Sigmoid colon (tissue), 6 donors: ENCODE measurements at regions not wholly inside any gene's neighbourhood (a gene's known extent, or its start where the extent isn't known, plus 50 kb on each side); places are given as distances from the start of the nearest gene placed in this dataset.
"Not testable (repeated sequence)": the region's sequence is repeated elsewhere in the genome, so short reads cannot be mapped to it uniquely, and the experiment has no call there.

Experiments used
- DNase-seq: peaks from one replicate; pipeline ENCODE4 v3.0.0-alpha.2; 2019
- H3K27ac ChIP-seq, 4 donors: fragments of 200-600 bp; sonication (generic); one replicate each; pipeline ENCODE4 v1.5.1; 2016 to 2019; ENCODE audit warnings: mild to moderate bottlenecking in 1 of 4
- H3K27me3 ChIP-seq, 3 donors: fragments of 200-600 bp; sonication (generic); one replicate each; pipeline ENCODE4 v1.5.1; 2019; ENCODE audit warnings: mild to moderate bottlenecking in 1 of 3
- H3K36me3 ChIP-seq, 4 donors: fragments of 200-600 bp; sonication (generic); one replicate each; pipeline ENCODE4 v1.5.1; 2016 to 2019
- H3K4me1 ChIP-seq, 4 donors: fragments of 200-600 bp; sonication (generic); one replicate each; pipeline ENCODE4 v1.5.1; 2017 to 2019
- H3K4me3 ChIP-seq, 4 donors: fragments of 200-600 bp; sonication (generic); one replicate each; pipeline ENCODE4 v1.5.1; 2017 to 2019; ENCODE audit warnings: mild to moderate bottlenecking in 2 of 4, moderate library complexity in 1 of 4
- H3K9me3 ChIP-seq, 4 donors: fragments of 200-600 bp in 3 of 4; sonication (generic) in 3 of 4; one replicate each; pipeline versions ENCODE4 v1.5.1 to v1.6.1; 2013 to 2019
- CTCF ChIP-seq, 4 experiments: fragments of 450-650 bp in 3 of 4; fragments of 200-600 bp in 1 of 4; IDR thresholded peaks; one replicate each; pipeline ENCODE4 v1.5.1; 2016 to 2019; ENCODE audit warnings: antibody characterized with exemption in 4 of 4, mild to moderate bottlenecking in 3 of 4, moderate library complexity in 2 of 4
- EP300 ChIP-seq, 4 donors: sonication (generic); formaldehyde crosslinking; IDR thresholded peaks; one replicate each; pipeline ENCODE4 v1.6.1; 2017; ENCODE audit warnings: antibody characterized with exemption in 4 of 4
- POLR2A ChIP-seq, 2 donors: fragments of 450-650 bp; IDR thresholded peaks; one replicate each; pipeline ENCODE4 v1.6.1; 2016; ENCODE audit warnings: antibody characterized with exemption in 2 of 2, mild to moderate bottlenecking in 2 of 2, moderate library complexity in 2 of 2
- POLR2AphosphoS5 ChIP-seq, 4 donors: sonication (generic); formaldehyde crosslinking; IDR thresholded peaks; one replicate each; pipeline ENCODE4 v1.6.1; 2017; ENCODE audit warnings: antibody characterized with exemption in 4 of 4
- WGBS, 2 donors: extraction: QIAGEN DNeasy Blood & Tissue Kit; methylation state at CpG; one replicate each; pipeline ENCODE4 v1.1.7; 2013; 5-methylcytosine and 5-hydroxymethylcytosine counted together
- intact Hi-C: fragments of 100-400 bp; cut with DNase I; formaldehyde crosslinking; loops from one replicate; pipeline ENCODE4 v1.15.1; 2023
- donor health status: healthy with polysubstance abuse.
- donor health status: healthy.

DNA sequence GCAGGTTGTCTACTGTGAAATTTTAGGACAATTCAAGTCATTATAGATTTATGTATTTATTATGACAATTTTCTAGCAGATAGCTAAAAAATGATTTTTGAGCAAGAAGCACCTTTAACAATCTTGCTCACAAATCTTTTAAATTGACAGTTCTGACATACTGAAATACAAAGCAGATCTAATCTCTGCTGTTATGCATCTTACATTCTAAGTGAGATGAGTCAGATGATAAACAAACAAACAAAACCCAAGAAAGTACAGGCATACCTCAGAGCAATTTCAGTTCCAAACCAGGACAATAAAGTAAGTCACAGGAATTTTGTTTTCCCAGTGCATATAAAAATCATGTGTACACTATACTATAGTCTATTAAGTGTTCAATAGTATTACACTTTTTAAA, 430.7 kb upstream of the PTCHD4 start:
- DNase-seq, result no peak
- H3K4me1 ChIP-seq, result no peaks in the 10 kb centered on the region
- H3K27me3 ChIP-seq, result no peaks in the 10 kb centered on the region
- H3K27ac ChIP-seq, result no peak overlapping the region
- H3K4me3 ChIP-seq, result no peak overlapping the region
- no peak for TF ChIP-seq POLR2AphosphoS5 (IDR thresholded peaks at IDR 0.05)
- no peak for TF ChIP-seq EP300 (IDR thresholded peaks at IDR 0.05)
- TF ChIP-seq POLR2A (IDR thresholded peaks at IDR 0.05), result no peak
- TF ChIP-seq CTCF (IDR thresholded peaks at IDR 0.05), result no peak
- H3K9me3 ChIP-seq, result no peaks in the 10 kb centered on the region
- intact Hi-C loops, result no loop called here
- no peaks in the 10 kb centered on the region for H3K36me3 ChIP-seq

GRCh38 chr6:48535582-48536009, 424.6 kb upstream of the PTCHD4 start:
- H3K4me1 ChIP-seq, result no peaks in the 10 kb centered on the region
- 29 to 44% methylated on average over 1 of the region's 1 CpG for WGBS, 2 donors
- H3K36me3 ChIP-seq, result no peaks in the 10 kb centered on the region
- DNase-seq, result no peak
- no peaks in the 10 kb centered on the region for H3K9me3 ChIP-seq
- H3K4me3 ChIP-seq, result no peak overlapping the region
- no peak overlapping the region for H3K27ac ChIP-seq
- no peaks in the 10 kb centered on the region for H3K27me3 ChIP-seq
- no peak for TF ChIP-seq CTCF (IDR thresholded peaks at IDR 0.05)
- TF ChIP-seq EP300 (IDR thresholded peaks at IDR 0.05), result no peak
- no peak for TF ChIP-seq POLR2AphosphoS5 (IDR thresholded peaks at IDR 0.05)
- TF ChIP-seq POLR2A (IDR thresholded peaks at IDR 0.05), result no peak
- intact Hi-C loops, result no loop called here

- H3K9me3 ChIP-seq, DNase-seq, H3K36me3 ChIP-seq, H3K4me1 ChIP-seq, H3K4me3 ChIP-seq, intact Hi-C loops, H3K27ac ChIP-seq, H3K27me3 ChIP-seq: not testable (repeated sequence)
- WGBS, 2 donors, result 73 to 83% methylated on average over 2 to 3 of the region's 3 CpGs
Measured at GRCh38 chr6:48530978-48531377, 420.0 kb upstream of the PTCHD4 start.

DNA sequence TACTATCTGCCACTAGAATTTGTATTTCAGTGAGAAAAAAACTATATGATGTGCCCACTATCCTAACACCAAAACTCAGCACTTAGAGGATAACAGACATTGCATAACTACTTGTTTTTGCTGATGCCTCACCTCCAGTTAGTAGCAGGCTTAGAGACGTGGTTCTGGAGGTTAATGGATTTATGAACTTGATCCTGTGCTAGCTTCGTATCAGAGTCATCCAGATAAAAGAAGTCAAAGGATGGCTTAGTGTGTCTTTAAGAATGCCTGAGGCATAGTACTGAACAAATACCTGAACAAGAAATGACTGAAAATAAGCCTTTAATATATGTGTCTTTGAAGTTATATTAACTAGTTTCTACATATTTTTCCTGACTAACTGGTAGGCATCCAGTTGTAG, 414.9 kb upstream of the PTCHD4 start:
- no peak overlapping the region for H3K4me3 ChIP-seq
- DNase-seq, result no peak
- 63 to 74% methylated on average over 2 of the region's 2 CpGs for WGBS, 2 donors
- H3K4me1 ChIP-seq, result no peaks in the 10 kb centered on the region
- H3K27me3 ChIP-seq, result no peaks in the 10 kb centered on the region
- H3K27ac ChIP-seq, result no peak overlapping the region
- intact Hi-C loops, result no loop called here
- TF ChIP-seq CTCF (IDR thresholded peaks at IDR 0.05) (no peak), POLR2A (IDR thresholded peaks at IDR 0.05) (no peak), EP300 (IDR thresholded peaks at IDR 0.05) (no peak), POLR2AphosphoS5 (IDR thresholded peaks at IDR 0.05) (no peak)
- no peaks in the 10 kb centered on the region for H3K9me3 ChIP-seq
- no peaks in the 10 kb centered on the region for H3K36me3 ChIP-seq

DNA sequence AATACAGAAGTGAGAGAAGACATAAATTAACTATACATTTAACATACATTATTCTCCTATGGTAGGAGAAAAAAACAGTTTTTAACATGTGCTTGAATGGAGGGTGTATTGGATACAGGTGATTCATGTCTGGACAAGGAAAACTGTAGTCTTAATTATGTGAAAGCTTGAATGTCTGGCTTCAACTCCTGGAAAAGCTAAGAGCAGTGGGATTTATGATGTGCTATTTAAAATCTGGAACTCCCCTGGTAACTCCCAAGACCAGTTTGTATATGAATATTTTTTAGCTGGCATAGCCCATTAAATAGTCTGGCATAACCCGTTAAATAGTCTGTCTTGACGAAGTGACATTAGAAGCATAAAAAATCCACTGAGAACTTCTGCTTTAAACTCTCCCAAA, 410.0 kb upstream of the PTCHD4 start:
- Histone ChIP-seq H3K36me3 (no peaks in the 10 kb centered on the region), H3K4me3 (no peak overlapping the region), H3K9me3 (no peaks in the 10 kb centered on the region), H3K27ac (no peak overlapping the region), H3K4me1 (no peaks in the 10 kb centered on the region), H3K27me3 (peaks cover 0 to 4% (median 0%) of the 10 kb centered on the region in 3 donors)
- WGBS, 2 donors, result 76 to 82% methylated on average over 2 of the region's 2 CpGs
- intact Hi-C loops, result no loop called here
- no peak for DNase-seq
- TF ChIP-seq CTCF (IDR thresholded peaks at IDR 0.05), result no peak
- TF ChIP-seq POLR2A (IDR thresholded peaks at IDR 0.05), result no peak
- TF ChIP-seq POLR2AphosphoS5 (IDR thresholded peaks at IDR 0.05), result no peak
- TF ChIP-seq EP300 (IDR thresholded peaks at IDR 0.05), result no peak
